C1 segment of cervical spinal cord (tissue), 14 donors: ENCODE measurements at regions not wholly inside any gene's neighbourhood (a gene's known extent, or its start where the extent isn't known, plus 50 kb on each side); places are given as distances from the start of the nearest gene placed in this dataset.
"Not testable (repeated sequence)": the region's sequence is repeated elsewhere in the genome, so short reads cannot be mapped to it uniquely, and the experiment has no call there.

ENCODE experiments used
- DNase-seq, 14 donors: peaks; one replicate each; lab custom pipeline; 2025; lab: John Stamatoyannopoulos, UW

GRCh38 chr7:153939177-153939576, 113.0 kb upstream of the DPP6 start:
- DNase-seq = no peak

DNA sequence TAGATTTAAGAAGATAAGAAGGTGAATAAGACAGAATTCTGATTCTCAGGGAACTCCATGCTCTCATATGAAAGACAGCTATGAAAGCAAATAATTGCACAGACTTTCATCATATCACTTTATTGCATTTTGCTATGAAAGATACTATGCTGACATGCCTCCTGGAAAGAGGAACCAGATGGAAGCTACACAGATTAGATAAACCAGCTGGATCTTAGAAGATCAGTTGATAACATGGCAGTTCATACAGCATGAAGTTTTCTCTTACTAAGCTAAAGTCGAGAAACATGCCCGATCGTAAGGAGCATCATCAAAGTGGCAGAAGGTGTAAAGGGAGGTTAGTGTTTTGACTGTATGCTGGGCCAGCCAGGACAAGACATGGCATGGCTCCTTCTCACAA, 112.5 kb upstream of the DPP6 start:
- no peak for DNase-seq

GRCh38 chr7:153941061-153941460, 111.1 kb upstream of the DPP6 start:
- DNase-seq = no peak

- DNase-seq = peak in 1 of 14 donors; percentile 24
Observed at GRCh38 chr7:153942036-153942435, 110.2 kb upstream of the DPP6 start.

DNA sequence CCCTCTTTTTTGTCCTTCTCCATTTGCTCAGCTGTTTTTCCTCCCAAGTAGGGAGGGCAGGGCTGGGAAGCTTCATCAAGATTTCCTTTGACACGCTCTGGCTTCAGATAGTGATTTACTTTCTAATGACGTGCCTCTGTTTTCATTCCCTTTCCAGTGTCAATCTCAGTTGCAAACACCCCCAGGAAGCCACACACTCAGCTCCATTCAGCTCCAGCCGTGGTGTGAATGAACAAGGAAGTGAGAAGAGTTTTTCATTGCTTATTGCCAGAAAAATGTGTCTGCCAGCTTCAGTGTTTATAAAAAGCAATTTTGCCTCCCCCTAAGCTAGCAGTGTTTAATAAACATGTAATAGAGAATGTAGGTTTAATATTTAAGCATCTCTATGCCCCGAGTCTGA, 108.7 kb upstream of the DPP6 start:
- DNase-seq = peak in 3 of 14 donors; percentile 8 to 40 (median 37)

DNA sequence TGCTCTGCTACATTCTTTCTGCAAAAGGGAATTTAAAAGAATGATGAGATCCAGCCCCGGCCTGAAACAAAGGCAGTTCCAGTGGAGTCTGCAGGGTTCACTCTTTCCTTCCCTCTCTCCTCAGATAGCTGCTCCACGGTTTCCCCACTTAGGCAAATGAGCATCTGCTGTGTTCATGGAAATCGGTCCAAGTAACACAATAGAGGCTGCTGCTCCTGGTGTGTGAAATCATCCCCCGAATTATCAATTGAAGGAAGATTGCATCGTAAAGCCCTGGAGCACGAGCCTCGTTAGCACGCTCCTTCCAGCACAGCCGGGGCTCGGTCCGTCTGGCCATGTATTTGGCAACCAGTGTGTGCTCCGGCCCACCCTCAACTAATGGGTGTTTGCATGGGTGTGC, 108.3 kb upstream of the DPP6 start:
- DNase-seq = peak in 2 of 14 donors; percentile 37 to 38

- DNase-seq = no peak
Observed at GRCh38 chr7:153948060-153948459, 104.1 kb upstream of the DPP6 start.

GRCh38 chr7:153951316-153951715, 100.9 kb upstream of the DPP6 start:
- DNase-seq = no peak

DNA sequence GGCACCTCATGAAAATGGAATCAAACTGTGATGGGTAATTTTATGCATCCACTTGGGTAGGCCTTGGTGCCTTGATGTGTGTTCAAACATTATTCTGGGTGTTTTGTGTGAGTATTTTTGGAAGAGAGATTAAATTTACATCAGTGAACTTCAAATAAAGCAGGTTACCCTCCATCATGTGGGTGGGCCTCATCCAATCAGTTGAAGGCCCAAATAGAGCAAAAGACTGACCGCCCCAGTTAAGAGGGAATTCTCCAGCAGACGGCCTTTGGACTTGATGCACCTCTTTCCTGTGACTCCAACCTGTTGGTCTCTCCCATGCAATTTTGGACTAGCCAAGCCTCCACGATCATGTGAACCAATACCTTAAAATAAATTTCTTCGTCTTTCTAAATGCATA, 97.7 kb upstream of the DPP6 start:
- no peak for DNase-seq

GRCh38 chr7:153957677-153958076, 94.5 kb upstream of the DPP6 start:
- DNase-seq = not testable (repeated sequence)

DNA sequence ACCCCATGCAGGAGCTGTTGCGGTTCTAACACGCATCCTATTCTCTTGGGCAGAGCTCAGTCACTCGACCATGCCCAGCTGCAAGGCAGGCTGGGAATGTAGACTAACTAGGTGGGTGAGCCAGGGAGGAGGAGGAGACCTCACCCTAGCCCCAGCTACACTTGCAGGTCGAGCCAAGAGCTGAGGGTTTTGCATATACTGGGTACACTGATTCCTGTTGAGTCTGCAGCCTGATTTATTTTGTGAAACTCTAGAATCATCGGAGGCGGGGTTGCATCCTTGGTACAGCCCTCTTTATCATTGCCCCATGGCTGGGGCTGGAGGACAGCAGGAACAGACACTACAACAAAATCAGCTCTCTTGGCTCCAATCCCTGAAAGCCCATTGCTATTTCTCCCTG, 93.8 kb upstream of the DPP6 start:
- DNase-seq = not testable (repeated sequence)

DNA sequence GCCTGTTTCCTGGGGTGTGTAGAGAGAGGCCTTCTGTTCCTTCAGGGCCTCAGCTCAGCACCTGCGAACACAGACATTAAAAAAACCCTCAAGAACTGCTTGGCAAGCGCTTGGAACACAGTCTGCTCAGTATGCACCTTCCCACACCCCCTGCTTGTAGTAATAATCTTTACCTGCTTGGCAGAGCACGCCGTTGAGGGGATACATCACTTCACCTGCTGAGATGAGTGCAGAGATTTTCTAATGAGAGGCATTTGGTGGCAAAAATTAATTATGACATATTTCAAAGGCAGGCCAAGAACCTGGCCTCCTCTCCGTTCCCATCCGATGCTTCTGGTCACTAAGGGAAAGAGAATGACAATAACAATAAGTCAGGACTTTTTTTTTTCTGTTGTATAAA, 93.4 kb upstream of the DPP6 start:
- DNase-seq = peak in 1 of 14 donors; percentile 95

DNA sequence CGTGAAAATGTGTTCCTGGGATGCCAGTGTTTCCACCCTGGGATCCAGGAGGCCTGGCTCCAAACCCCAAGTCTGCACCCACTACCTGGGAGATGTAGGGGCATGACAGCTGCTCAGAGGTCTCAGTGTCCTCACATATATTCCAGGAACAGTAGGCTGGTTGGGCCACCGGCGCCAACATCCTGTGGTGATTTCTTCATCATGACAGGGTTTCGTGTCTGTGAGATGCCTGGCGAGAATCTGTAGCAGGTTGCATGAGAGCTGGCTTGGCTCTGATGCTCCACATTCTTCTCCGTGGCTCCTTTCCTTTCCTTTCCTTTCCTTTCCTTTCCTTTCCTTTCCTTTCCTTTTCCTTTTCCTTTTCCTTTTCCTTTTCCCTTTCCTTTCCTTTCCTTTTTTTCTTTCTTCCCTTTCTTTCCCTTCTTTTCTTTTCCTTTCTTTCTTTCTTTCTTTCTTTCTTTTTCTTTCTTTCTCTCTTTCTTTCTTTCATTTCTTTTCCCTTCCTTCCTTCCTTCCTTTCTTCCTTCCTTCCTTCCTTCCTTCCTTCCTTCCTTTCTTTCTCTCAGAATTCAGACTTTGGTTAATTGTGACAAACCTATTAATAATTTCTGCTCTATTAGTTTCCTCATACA, 87.6 kb upstream of the DPP6 start:
- peak in 1 of 14 donors; percentile 79 for DNase-seq

- not testable (repeated sequence) for DNase-seq
Observed at GRCh38 chr7:153969016-153969415, 83.2 kb upstream of the DPP6 start.

- DNase-seq = peak in 1 of 14 donors; percentile 2
Observed at GRCh38 chr7:153974603-153975002, 77.6 kb upstream of the DPP6 start.

DNA sequence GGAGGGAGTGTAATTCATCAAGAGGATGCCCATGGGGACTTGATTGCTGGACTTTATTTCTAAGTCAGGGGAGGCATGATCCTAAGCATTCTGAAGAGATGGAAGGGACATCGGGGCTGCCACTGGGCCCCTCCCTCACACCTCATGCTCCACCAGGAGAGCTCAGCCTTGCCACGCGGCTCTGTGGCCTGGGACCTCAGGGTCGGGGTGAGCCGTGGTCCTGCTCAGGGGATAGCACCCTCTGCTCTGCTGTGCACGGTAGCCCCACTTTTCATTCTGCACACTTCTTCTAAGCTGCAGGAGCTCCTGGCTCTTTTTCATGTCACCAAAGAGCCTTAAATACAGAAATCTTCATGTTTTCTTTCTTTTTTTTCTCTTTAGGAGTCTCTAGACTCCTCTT, 75.5 kb upstream of the DPP6 start:
- DNase-seq = not testable (repeated sequence)

GRCh38 chr7:153983186-153983585, 69.0 kb upstream of the DPP6 start:
- DNase-seq = not testable (repeated sequence)

DNA sequence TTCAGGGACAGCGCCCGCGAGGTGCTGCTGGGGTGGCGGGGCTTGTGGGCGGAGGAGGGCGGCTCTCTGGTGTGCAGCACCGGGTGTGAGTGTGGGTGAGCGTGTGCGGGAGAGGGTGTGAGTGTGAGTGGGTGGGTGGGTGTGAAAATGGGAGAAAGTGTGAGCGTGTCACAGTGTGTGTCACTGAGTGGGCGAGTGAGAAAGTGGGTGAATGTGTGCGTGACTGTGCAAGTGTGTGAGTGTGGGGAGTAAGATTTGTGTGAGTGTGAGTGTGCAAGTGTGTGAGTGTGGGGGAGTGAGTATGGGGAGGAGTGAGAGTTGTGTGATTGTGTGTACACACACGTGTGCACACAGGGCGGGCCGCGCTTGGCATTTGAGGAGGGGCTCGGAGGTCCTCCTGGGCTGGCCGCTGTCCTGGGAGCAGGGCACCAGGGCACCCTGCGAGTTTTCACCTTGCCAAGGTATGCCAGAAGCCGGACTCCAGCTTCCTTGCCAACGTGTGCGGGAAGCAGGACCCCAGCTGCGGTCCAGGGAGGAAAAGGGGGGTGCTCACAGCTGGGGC, 63.1 kb upstream of the DPP6 start:
- DNase-seq = not testable (repeated sequence)

GRCh38 chr7:153989742-153990425, 62.3 kb upstream of the DPP6 start:
- not testable (repeated sequence) for DNase-seq

GRCh38 chr7:153991471-153991870, 60.7 kb upstream of the DPP6 start:
- not testable (repeated sequence) for DNase-seq

DNA sequence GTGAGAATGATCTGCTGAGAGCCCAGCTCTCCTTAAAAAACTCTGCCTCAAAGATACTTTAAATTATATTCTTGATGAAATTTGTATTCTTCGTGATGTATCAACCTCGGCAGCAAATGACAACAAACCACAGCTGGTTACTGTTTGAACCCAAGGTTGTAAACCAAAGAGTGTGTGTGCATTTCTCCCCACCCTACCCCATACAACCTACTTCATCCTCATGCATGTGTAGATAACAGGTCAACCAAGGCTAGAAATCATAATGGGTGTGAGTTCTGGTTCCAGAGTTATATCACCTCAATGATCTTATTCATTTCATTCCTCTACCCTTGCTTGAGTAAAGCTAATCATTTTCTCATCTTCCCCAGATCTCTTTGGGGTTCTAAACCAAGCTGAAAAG, 58.8 kb upstream of the DPP6 start:
- not testable (repeated sequence) for DNase-seq

- DNase-seq = not testable (repeated sequence)
Observed at GRCh38 chr7:153998896-153999295, 53.3 kb upstream of the DPP6 start.
